GM18505 (cell line): ENCODE measurements at regions not wholly inside any gene's neighbourhood (a gene's known extent, or its start where the extent isn't known, plus 50 kb on each side); places are given as distances from the start of the nearest gene placed in this dataset.

Experiments used
- ATAC-seq: cut with Tn5 transposase; IDR thresholded peaks from one replicate; pipeline ENCODE4 v1.9.1; 2021; ENCODE audit not compliant: unreplicated experiment
- POLR2A ChIP-seq: IDR thresholded peaks from 4 replicates; pipeline ENCODE4 v1.6.1; 2011; ENCODE audit warnings: borderline replicate concordance; ENCODE audit not compliant: insufficient read depth, insufficient read length; ENCODE audit errors: extremely low read depth

- ATAC-seq = no peak
- TF ChIP-seq POLR2A = no peak
Observed at GRCh38 chr22:49432897-49433443, 394.7 kb downstream of the BRD1 start.

- no peak for TF ChIP-seq POLR2A
- no peak for ATAC-seq
Observed at GRCh38 chr22:49432211-49432896, 395.3 kb downstream of the BRD1 start.

- no peak for TF ChIP-seq POLR2A
- ATAC-seq = no peak
Observed at GRCh38 chr22:49431551-49431950, 396.1 kb downstream of the BRD1 start.

DNA sequence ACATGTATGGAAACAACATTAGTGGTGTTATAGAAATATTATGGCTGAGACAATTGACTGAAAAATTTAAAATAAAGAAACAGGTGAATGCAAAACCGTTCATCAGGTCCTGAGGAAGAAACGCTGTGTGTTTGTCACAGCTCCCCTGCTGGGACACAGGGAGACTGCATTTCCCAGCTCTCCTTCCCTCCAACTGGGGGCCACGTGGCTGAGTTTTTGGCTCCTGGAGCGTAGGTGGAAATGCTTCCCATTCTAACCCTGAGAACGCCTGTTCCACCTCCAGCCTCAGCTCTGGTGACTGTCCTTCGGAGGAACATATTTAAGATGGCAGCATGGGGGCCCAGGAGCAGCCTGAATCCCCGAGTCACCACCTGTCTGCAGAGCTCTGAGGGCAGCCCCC is 398.6 kb downstream of the BRD1 start:
- no peak for TF ChIP-seq POLR2A
- ATAC-seq = no peak

DNA sequence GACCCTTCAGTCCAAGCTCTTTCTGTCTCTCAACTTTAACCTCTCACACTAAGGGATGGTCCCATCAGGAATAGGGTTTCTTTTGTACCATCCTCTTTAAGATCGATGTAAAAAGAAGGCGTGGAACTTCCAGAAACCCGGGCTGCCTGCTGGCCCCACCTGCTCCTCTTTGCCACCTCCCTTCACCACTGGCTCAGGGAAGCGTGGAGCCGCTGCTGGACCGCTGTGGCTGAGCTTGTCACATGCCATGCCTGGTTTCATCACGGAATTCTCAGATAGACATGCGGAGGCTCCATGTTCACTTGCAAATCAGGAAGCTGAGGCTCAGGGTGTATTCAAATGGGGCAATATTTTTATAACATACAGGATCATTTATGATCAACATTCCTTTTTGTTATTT is 399.7 kb downstream of the BRD1 start:
- ATAC-seq = no peak
- no peak for TF ChIP-seq POLR2A

- no peak for ATAC-seq
Observed at GRCh38 chr22:49427341-49427740, 400.3 kb downstream of the BRD1 start.

DNA sequence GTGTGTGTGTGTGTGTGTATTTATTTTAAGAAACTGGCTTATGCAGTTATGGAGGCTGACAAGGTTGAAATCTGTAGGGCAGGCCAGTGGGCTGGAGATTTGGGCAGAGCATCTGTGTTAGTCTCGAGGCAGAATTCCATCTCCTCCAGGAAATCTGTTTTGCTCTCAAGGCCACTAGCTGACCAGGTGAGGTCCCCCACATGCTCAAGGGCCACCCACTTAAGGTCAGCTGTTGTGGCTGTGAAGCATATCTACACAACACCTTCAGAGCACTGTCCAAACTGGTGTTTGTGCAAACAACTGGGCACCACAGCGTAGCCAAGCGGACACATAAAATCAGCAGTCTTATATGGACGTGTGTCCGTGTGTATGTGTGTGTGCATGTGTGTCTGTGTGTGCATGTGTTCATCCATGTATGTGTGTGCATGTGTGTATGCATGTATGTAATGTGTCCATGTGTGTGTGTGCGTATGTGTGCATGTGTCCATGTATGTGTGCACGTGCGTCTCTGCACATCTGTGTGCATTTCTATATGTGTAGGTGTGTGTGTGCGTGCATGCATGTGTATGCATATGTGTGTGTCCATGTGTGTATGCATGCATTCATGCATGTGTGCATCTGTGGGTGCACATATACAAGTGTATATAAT is 400.9 kb downstream of the BRD1 start:
- no peak for ATAC-seq
- TF ChIP-seq POLR2A = no peak

More at GRCh38 chr22:49427341-49427740, 400.3 kb downstream of the BRD1 start:
- no peak for TF ChIP-seq POLR2A

- no peak for TF ChIP-seq POLR2A
- ATAC-seq = no peak
Observed at GRCh38 chr22:49426098-49426497, 401.6 kb downstream of the BRD1 start.

DNA sequence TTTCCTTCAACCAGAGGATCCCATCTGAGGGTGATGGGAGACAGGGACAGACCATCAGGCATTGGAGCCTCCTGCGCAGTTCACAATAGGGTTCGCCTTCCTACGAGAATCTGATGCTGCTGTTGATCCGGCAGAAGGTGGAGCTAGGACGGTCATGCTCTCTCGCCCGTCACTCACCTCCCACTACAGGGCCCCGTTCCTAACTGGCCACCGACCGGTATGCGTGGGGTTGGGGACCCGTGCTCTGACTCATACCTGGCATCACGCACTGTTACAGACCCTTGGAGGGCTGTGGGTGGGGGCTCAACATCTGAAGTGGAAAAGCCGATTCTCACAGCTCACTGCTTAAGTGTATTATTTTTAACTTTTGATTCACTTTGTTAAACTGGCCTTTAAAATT is 402.3 kb downstream of the BRD1 start:
- no peak for TF ChIP-seq POLR2A
- no peak for ATAC-seq

GRCh38 chr22:49424893-49425270 is 402.8 kb downstream of the BRD1 start:
- ATAC-seq = no peak
- no peak for TF ChIP-seq POLR2A

DNA sequence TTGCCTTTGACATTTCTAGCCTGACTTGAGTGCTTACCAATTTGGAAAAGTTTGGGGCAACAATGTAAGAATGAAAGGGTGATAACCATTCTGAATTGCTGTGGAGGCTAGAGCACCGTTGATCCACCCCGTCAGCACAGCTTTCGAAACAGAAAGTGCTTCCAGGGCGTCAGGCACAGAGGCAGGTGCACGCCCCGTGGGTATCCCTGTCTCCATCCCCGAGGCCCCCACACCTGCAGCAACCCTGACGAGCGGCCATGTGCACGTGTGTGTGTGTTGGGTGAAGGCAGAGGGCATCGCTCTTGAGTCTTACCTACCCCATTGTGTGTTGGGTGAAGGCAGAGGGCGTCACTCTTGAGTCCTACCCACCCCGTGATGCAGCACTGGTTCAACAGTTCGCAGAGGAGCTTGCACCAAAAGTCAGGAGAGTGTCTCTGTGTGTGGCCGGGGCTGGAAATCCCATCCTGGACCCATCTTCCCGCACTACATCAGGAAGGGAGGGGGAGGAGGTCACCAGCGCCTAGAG is 404.5 kb downstream of the BRD1 start:
- no peak for TF ChIP-seq POLR2A

DNA sequence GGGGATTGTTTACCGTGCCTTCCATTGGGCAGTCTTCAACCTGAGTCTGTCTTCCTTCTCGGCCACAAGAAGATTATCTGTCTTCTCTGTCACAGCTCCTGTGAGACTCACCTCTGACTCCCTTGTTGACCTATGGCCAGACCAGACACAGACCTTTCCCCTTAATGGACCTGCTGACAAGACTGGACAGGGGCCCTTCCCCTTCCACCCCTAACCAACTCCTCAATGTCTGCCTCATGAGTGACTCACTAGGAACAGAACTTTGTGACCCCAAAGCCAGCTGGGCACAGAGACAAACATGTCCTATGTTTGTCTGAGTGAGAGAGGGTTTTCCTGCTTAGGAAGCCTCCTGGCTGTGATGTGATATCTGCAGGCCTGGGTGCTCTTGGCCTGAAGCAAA is 405.0 kb downstream of the BRD1 start:
- no peak for ATAC-seq
- TF ChIP-seq POLR2A = no peak

More for the DNA sequence above, 404.5 kb downstream of the BRD1 start:
- no peak for ATAC-seq

DNA sequence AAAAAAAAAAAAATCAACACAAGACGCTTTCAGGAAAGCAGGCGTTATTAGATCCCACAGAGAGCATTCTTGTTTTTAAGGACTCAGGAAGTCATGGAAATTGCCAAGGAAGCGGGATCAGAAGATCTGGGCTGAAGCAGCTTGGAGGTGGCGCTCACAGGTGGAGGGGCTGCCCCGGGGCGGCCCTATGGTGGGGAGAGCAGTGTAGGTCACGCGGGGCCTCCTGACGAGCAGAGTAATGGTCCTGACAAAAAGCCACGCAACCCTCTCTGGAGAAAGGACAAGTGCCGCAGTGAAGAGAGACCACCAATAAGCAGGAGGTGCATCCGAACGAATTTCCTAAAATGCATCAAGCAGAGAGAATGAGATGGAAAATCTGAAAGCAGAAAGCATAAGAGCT is 407.0 kb downstream of the BRD1 start:
- ATAC-seq = no peak
- TF ChIP-seq POLR2A = no peak

GRCh38 chr22:49419661-49420060 is 408.0 kb downstream of the BRD1 start:
- no peak for ATAC-seq
- no peak for TF ChIP-seq POLR2A
